ENCODE measurements at regions not wholly inside any gene's neighbourhood (a gene's known extent, or its start where the extent isn't known, plus 50 kb on each side); places are given as distances from the start of the nearest gene placed in this dataset.
"Not testable (repeated sequence)": the region's sequence is repeated elsewhere in the genome, so short reads cannot be mapped to it uniquely, and the experiment has no call there.

DNA sequence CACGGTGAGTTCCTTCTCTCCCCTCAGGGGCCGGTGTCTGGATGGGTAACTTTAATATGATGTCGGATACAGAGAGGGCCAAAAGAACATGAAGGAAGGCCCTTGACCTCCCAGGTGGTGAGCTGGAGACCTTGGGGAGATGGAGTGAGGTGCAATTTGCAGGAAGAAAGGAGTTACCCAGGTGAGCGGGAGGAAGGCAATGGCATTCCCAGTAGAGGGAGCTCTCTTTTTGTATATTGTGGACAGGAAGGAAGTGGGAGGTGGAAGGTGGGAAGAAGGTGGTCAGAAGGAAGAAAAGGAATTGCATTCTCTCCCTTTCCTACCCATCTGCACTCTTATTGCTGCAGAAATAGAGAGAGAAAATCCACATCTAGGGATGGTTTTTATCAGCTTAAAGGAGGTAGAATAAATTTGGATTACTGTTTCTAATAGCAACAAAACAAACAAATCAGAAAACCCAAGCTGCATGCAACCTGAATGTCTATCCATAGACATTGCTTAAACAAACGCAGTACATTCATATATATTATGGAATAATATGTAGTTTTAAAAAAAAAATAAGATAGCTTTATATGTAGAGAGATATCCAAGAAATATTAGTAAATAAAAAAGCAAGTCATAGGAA lies 169.0 kb upstream of the TSC22D2 start:
- no peak for DNase-seq

DNA sequence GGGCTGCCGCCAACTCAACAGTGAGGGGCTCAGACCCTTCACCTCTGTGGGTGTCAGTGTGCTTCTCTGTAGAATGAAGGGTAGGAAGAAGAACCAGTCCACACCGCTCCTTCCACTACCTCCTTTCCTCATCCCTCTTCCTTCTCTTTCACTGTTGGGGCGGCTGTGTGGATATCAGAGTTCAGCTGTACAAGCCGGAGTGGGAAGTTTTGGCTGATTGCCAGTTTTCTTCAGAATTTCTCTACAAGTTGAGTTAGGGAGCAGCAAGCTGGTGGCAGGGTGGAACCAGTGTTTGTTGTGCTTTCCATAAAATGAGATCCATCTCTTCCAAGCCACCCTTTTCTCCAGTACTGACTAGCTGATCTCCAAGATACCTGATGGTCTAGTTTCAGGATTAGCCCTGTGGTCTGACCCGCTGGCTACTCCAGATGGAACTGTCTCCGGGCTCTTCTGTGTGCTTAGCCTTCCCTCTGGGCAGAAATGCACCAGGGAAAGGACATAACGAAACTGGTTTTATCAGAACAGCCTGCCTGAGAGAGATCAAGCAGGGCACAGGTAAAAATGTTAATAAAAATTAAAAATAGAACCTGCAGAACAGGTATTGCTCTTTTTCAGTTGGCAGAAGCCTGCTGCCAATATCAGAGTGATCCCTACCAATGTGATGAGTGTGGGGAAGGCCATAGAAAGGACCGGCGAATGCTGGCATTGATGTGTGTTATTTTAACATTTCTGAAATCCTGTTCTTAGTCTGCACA lies 169.9 kb upstream of the TSC22D2 start:
- DNase-seq: no peak

DNA sequence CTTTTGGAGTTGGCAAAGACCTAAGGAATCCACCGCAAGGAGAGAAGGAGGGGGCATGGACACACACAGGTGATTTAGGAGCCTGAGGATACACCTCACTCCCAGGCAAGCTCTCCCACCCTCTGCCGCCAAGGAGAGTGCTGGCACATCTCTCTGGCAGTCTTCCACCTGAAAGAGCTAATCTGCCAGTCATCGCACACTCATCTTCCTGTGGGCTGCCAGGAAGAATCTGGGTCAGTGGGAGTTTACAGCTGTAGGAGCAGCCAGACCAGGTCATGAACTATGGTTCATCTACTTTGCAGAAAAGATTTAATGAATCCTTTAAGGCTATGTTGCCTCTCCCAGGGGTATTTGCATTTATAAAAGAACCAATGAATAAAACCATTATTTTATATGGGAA lies 170.6 kb upstream of the TSC22D2 start:
- DNase-seq: no peak

DNA sequence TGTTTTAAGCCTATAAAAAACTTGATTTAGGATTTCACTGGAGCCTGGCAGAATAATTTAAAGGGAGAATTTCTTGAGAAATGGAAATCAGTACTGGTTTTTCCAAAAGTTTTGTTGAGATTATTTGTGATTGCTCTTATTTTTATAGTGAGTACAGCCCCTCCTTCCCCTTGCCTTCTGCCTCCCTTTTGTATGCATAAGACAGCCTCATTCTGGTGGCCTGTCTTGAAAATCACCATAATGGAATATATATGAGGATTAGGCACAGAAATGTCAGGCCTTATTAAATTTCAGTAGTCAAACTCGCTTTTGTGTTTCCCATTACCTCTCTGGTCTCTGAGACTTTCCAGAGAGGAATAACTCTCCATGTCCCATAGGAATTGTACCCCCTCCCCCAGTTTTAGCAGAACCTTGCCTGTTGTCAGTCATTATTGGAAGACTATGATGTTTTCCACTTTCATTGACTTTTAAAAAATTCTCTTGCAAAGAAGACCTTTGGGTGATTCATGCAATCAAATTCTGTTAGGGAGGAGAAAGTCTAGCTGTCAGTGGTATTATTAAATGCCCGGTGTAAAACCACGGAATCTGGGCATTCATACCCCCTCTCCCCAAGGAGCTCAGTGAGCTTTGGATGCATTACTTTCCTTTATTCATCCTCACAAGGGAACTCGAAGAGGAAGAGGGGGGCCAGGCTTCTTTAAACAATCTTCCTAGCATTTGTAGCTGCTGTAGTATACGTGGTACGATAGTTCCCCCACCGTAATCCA lies 171.6 kb upstream of the TSC22D2 start:
- no peak for DNase-seq

DNA sequence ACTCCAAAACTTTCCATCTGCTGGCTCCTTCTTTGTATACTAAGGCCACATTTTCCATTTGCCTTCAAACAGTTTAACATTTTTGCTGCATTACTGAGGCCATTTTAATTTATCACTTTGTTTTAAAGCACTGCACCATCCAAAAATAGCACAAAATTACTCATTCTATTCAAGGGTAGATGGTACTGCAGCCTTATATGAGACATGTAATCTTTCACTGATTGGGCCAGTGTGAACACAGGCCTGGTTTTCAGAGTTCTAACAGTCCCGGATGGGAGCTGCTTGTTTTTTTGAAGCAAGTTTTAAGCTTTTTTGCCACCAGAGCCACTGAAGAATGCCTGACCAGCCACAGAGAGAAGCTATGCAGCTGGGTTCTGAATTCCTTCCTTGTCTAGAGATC lies 172.3 kb upstream of the TSC22D2 start:
- DNase-seq: no peak

DNA sequence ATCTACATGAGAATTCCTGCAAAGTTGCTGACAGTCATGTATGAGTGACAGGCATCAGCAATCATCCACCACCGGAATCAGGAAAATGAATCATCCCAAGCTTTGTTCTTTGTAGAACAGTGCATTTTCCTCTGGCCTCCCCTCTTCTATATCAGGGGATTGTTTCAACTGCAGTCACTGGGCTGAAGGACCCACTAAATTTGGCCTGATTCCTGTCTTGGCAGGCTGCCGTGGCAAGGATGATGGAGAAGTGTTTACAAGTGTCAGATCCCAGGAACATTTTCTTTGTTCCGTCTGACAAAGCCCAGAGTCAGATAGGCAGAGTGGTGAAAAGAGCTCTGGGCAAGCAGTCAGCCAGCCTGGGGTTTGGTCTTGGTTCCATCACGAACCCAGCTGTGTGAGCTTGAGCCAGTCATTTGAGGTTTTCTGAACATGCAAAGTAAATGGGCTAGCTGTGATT lies 175.1 kb upstream of the TSC22D2 start:
- no peak for DNase-seq

DNA sequence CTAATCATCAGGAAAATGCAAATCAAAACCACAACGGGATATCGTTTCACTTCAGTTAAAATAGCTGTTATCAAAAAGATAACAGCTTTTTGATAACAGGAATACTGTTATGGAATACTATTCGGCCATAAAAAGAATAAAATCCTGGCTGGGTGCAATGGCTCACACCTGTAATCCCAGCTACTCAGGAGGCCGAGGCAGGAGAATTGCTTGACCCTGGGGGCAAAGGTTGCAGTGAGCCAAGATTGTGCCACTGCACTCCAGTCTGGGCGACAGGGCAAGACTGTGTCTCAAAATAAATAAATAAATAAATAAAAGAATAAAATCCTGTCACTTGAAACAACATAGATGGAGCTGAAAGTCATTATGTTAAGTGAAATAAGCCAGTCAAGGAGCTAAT lies 178.1 kb upstream of the TSC22D2 start:
- DNase-seq: no peak

DNA sequence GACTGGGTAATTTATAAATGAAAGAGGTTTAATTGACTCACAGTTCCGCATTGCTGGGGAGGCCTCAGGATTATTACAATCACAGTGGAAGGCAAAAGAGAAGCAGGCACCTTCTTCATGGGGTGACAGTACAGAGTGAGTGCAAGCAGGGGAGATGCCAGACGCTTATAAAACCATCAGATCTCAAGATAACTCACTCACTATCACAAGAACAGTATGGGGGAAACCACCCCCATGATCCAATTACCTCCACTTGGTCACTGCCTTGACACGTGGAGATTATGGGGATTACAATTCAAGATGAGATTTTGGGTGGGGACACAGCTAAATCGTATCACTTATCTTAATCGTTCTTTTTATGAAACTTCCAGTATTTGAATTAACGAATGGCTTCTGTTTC lies 179.5 kb upstream of the TSC22D2 start:
- DNase-seq: not testable (repeated sequence)

DNA sequence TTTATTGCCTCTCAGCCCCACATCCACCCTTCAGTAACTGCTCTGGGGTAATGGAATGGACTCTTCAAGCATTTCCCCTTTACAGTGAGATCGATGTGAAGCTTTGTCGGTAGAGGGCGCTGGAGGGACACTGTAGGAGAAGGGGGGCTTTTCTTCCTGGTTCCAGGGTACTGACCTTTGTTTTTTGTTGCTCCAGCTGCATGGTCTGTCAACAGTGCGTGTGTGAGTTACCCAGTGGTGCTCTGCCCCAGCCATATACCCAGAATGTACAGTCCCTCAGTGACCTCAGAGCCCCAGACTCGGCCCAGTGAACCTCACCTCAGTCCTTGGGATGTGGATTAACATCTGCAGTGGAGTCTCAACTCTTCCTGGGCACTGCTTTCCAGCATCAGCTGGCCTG lies 180.3 kb upstream of the TSC22D2 start:
- peak; percentile 46 for DNase-seq

DNA sequence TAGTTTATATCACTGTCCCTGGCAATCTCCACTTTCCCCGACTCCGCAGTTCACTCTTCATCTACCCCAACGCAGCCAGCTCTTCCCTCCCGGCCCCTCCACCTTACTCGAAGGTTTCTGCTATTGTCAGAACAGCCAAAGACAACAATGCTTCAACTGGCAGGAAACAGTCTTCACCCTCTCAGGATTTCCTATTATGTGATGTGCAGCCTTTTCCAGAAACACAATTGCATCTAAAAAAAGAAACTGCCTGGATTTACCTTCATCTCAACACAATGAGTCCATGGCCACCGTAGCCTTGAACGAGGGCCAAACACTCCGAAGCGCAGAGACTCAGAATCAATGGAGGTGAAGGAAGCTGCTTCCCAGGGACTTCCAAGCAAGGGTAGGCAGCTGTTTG lies 182.1 kb upstream of the TSC22D2 start:
- no peak for DNase-seq

DNA sequence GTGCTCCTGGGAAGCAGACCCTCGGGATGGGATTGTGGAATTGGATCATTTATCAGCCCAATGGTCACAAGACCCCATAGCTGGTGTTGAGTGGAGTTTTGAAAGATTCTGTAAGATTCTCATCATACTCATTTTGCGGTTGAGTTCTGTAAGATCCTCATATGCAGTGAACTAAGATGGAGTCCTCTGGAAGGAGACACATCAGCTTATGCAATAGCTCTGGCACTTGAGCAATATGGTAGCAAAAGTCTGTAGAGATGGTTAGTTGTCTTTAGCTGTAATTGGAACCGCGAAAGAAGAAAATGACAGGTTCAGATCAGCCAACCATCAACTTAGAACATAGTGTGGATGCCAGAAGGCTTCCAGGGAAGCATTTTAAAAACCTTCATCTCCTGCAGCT lies 184.5 kb upstream of the TSC22D2 start:
- DNase-seq: no peak

DNA sequence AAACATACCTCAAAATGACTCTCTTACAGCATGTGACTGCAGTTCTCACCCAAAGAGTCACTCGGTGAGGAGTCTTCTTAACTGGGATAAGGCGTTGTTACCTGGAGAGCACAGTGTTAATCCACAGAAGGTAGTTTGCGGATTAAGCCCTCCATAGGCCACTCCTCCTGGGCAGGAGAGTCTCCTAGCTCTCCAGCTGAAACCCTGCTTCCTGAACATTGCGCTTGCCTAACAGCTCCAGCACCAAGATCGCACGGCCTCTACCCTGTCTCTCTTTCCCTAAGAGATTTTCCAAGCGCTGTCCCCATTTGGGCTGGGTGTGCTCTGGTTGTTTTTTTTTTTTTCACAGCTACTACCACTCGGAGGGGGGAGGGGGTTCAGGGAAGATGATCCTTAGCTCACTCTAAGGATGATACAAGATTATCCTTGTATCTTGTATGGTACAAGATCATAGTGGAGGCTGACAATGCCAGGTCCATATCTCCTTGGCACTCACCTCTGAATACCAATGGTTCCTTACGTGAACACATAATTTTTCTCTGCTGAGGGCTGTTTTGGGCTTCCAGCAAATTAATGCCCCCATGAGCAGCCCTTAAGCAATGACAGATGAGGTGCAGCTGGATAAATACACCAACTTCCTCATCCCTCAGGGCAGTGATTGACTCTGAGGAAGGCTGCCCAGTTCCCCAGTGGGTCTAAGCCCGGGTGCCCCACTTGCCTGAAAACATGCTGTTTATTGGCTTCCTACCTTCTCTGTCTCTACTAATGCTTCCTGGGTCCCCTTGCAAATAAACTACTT lies 185.2 kb upstream of the TSC22D2 start:
- DNase-seq: no peak

DNA sequence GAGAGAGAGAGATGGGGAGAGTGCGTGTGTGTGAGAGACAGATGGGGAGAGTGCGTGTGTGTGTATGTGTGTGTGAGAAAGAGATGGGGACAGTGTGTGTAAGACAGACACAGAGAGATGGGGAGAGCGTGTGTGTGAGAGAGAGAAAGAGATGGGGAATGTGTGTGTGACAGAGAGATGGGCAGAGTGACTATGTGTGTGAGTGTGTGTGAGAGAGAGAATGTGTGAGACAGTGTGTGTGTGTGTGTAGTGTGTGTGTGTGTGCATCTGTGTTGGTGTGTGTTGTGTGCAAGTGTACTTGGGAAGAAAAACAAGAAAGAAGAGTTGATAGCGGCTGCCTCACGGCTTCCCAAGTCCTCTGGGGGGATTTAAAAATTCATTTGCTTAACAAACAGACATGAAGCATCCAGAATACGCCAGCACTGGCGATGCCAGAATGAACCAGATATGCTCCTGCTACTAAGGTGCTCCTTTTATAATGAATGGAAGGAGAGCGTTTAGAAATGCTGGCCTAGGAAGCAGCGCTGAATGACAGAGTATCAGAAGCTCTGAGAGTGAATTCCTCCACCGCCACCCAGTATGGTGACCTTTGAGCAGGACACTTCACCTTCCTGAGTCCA lies 186.1 kb upstream of the TSC22D2 start:
- DNase-seq: no peak

DNA sequence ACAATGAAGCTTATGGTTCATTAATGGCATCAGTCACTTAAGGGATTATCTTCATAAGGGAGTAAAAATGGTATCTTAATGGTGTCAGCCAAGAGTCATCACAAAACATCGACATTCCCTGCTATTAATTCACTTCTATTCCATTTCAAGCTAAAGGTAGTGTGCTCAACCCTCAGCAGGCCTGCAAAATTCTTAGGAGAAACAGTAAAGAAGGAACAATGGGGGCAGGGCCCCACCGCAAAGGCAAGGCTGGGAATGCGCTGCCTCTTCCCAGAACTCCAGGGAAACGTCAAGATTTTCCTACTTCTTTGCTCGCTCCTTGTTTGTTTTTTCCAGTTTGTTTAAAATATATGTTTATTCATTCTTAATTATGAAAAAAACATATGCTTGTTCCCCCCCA lies 187.3 kb upstream of the TSC22D2 start:
- DNase-seq: no peak

DNA sequence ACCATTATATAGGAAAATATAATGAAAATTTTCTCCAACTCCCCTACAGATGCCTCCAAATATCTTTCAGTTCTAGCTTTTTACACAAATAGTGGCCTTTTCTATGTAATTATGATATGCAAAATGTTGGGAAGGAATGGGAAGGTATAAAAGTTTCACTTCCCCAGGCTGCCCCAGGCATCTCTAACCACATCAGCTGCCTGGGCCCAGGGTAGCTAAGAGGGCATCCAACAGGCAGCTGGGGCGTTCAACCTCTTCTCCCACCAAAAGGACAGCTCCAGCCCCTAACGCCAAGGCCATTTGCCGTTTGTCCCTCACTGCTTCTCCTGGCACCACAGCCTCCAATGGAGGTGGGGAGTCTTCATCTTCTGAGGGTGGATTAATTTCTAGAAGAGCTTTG lies 188.1 kb upstream of the TSC22D2 start:
- no peak for DNase-seq

DNA sequence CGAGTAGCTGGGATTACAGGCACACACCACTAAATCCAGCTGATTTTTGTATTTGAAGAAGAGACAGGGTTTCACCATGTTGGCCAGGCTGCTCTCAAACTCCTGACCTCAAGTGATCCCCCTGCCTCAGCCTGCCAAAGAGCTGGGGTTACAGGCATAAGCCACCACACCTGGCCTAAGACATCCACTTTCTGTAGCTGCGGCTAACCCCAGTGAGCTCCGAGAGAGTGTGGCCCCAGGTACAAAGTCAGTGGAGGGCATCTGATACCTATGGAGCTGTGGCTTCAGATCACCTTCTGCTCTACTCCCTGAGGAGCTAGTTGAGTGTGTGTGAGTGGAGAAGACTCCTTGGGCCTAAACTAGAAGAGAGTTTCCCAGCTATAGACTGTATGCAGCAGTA lies 189.3 kb upstream of the TSC22D2 start:
- no peak for DNase-seq

DNA sequence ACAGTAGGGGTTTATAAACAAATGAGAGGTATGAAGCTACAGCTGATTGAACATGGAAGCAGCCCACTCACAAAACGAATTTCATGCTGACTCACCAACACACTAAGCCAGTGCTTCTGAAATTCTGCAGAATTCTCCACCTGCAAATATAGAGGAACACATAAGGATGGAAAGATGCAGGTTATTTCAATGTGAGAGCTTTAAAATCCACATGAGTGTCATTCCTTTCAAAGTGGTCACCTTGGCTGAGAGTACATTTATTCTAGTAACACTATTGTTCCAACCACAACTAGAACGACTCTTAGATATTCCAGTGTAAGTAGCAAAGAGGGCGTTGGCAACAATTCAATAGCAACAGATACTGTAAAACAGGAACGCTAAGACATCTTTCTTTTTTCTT lies 189.9 kb upstream of the TSC22D2 start:
- DNase-seq: no peak

DNA sequence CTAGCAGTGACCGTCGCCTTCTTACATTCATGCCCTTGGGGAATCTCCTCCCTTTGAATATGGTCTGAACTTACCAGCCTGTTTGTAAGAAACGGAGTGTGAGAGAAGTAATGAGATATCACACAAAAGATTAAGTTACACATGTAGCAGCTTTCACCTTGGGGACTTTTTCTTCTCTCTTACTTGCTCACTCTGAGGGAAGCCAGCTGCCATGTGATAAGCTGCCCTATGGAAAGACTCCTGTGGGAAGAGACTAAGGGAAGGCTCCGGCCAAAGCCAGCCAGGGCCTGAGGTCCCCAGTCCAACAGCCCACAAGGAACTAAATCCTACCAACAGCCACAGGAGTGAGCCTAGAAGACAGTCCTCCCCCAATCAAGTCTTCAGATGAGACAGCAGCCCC lies 190.4 kb upstream of the TSC22D2 start:
- no peak for DNase-seq

DNA sequence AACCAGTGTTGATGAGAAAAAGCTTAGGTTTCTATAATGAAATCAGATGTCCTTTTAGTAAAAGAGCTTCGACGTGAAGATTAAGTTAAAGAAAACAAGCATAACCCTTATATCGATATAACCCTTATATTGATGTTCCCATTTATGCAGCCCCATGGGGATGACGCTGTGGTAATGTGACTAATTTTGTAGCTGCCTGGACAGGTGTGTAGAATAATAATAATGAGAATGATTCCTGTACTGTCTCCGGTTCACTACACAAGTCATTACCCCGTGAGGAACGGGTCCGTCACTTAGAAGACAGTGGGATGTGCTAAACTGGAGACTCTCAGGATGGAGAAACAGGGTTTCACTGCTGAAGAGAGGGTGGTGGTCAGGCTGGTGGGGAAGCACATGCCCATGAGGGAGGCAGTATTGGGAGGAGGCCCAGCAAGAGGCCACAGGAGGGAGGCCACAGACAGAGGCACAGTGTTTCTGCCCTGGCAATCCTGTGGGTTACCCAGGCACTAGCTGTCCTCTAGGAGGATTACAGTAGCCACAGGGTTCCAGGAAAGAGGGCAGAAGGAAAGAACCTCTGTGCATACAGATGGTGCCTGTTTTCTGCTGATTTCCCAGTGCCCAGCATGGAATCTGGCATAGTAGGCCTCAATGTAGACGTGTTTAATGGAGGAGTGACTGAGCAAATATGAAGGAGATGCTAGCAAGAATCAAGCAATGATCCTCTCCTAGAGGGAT lies 191.1 kb upstream of the TSC22D2 start:
- DNase-seq: no peak

DNA sequence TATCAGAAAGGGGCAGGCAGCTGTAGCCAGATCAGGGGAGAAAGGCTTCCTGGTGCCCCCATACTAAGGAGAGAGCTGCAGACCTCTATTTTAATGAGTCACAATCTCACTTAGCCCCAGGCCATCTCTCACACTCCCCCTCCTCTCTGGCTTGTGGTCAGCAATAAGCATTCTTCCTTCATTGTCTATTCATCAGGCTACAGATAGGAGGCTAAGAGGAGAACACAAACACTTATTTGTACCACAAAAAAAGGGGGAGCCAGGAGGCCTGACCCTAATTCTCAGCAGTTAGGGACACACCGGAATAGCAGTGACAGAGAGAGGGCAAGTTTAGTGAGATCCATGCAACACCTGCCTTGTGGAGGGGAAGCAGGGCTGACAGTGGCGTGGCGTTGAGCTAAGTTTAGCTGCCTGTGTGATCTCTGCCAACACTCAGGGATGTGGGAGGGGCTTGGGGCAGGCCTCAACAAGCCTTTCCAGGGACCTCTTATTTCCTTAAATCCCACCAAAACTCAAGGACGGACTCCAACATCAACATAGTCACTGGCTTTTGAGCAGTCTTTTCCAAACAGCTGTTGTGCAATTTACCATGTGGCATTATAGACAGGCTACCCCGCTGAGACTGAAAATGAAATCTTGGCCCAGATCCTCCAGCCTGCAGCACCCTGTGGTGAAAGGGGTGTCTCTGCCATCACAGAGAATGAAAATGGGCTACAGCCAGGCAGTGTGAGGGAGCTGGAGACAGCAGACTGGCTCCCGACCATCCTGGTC lies 191.9 kb upstream of the TSC22D2 start:
- no peak for DNase-seq

DNA sequence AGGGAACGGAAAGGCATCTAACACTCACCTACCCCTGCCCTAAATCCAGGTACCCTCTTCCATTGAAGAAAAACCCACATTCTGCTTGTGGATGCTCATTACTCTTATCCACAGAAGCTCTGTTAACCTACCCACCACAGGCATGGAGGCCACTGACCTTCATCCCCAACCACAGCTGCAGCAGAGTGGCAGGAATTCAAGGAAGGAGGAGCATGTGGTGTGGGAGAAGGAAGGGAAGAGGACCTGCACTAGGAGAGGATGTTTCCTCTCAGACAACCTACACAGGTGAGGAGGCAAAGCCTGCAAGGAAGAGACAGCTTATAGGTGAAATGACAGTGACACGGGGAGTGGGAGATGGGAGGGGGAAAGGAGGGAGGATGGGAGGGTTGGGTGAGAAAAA lies 192.5 kb upstream of the TSC22D2 start:
- no peak for DNase-seq
